ENCODE measurements at regions not wholly inside any gene's neighbourhood (a gene's known extent, or its start where the extent isn't known, plus 50 kb on each side); places are given as distances from the start of the nearest gene placed in this dataset.

GRCh38 chr5:54367844-54368243 lies 57.5 kb upstream of the ARL15 start:
- TF ChIP-seq CTCF (conservative IDR thresholded peaks at IDR 0.05; ENCODE audit: low read depth, low read length) (no peak), EZH2 (IDR thresholded peaks at IDR 0.05; ENCODE audit: low read length, unreplicated experiment) (no peak)

Measured in PC-3 (cell line).